ENCODE measurements at regions not wholly inside any gene's neighbourhood (a gene's known extent, or its start where the extent isn't known, plus 50 kb on each side); places are given as distances from the start of the nearest gene placed in this dataset.

DNA sequence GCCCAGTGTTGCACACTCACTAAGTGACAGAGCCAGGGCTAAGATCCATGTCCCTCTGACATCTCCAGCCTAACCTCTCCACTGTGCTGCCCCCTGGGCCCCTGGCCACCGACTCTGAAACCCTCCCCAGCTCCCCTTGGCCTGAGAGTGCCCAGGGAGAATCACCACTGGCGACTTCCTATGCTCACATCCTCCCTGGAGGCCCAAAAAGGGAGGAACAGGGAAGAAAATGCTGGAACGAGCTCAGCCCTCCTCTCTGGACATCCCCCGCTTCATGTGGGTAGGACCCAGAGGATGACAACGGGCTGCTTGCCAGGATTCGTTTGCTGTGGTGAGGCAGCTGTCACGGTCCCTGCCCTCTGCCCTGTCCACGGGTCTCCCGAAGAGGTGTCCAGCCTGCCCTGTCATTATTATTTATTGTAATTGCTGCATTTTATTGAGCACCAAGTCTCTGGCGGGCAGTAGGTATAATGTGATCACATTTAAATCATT, 153.5 kb upstream of the RPL38 start:
- no peak overlapping the region for H3K27ac Mint-ChIP-seq (ENCODE audit: low read depth, unreplicated experiment)
- intact Hi-C loops (cut with micrococcal nuclease): no loop called here
- ChIA-PET CTCF (no interaction called here), POLR2A (no interaction called here)
- TF ChIP-seq CTCF (IDR thresholded peaks at IDR 0.05; ENCODE audit: unreplicated experiment): no peak
- H3K4me3 Mint-ChIP-seq (ENCODE audit: unreplicated experiment): no peak overlapping the region
- no peak for DNase-seq (ENCODE audit: unreplicated experiment)
- no TSS peak for BruUV-seq (replicated peaks)
- H3K9me3 Mint-ChIP-seq (ENCODE audit: unreplicated experiment): no peaks in the 10 kb centered on the region
- no peaks in the 10 kb centered on the region for H3K36me3 Mint-ChIP-seq (ENCODE audit: insufficient read depth, unreplicated experiment)
- H3K4me1 Mint-ChIP-seq (ENCODE audit: insufficient read depth, unreplicated experiment): no peaks in the 10 kb centered on the region
- peaks cover 92% of the 10 kb centered on the region for H3K27me3 Mint-ChIP-seq (ENCODE audit: insufficient read depth, unreplicated experiment)

DNA sequence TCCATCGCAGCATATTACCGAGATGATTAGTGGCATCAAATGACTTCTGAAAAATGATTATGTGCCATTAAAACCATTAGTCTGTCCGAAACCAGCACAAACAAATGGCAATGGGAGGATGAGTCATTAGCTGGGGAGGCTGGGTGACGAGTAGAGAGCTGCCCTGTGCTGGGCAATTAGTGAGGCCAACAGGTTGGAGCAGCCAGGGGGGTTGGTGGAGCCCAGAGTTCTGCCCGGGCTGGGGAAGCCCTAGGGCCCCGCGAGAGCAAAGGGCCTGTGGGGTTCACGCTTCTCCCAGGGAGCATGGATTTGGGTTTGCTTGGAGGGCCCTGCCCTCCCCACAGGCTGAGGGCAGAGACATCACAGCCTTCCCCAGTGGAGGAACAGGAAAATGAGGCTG, 152.1 kb upstream of the RPL38 start:
- H3K36me3 Mint-ChIP-seq (ENCODE audit: insufficient read depth, unreplicated experiment): no peaks in the 10 kb centered on the region
- H3K27ac Mint-ChIP-seq (ENCODE audit: low read depth, unreplicated experiment): no peak overlapping the region
- POLR2A ChIA-PET: no interaction called here
- DNase-seq (ENCODE audit: unreplicated experiment): no peak
- CTCF ChIA-PET: no interaction called here
- no peaks in the 10 kb centered on the region for H3K9me3 Mint-ChIP-seq (ENCODE audit: unreplicated experiment)
- no TSS peak for BruUV-seq (replicated peaks)
- no peaks in the 10 kb centered on the region for H3K4me1 Mint-ChIP-seq (ENCODE audit: insufficient read depth, unreplicated experiment)
- H3K4me3 Mint-ChIP-seq (ENCODE audit: unreplicated experiment): no peak overlapping the region
- peaks cover 92% of the 10 kb centered on the region for H3K27me3 Mint-ChIP-seq (ENCODE audit: insufficient read depth, unreplicated experiment)
- intact Hi-C loops (cut with micrococcal nuclease): no loop called here
- TF ChIP-seq CTCF (IDR thresholded peaks at IDR 0.05; ENCODE audit: unreplicated experiment): no peak

DNA sequence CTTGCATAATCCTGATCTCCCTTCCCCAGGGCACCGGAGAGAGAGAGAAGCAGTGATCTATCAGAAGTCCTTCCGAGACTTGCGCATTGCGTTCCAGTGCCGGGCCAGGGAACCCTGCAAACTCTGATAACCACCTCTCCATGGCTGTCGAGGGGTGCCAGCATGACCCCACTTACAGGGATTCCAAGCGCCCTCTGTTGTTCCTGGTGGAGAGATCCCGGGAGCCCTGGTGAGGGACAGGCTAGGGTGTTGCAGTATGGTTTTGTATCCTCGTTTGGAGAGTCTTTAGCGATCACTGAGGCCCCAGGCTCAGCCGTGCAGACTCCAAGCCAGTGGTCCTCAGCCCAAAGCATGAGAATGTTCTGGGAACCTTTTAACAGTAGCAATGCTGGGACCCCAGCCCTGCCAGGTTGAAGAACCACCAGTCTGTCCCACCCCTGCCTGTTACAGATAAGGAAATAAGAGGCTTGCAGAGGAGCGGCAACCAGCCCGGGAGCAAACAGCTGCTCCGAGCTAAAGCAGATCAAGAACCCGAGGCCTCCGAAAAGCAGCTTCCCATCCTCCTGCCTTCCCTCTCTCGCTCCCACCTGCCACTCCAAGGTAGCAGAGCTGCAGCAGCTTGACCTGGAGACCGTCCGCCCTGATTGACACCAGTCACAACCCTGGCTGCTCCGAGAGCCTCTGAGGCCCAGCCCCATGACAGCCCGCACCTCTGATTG, 150.3 kb upstream of the RPL38 start:
- no peak for DNase-seq (ENCODE audit: unreplicated experiment)
- no TSS peak for BruUV-seq (replicated peaks)
- POLR2A ChIA-PET: no interaction called here

GRCh38 chr17:74053712-74054078, 149.8 kb upstream of the RPL38 start:
- no peaks in the 10 kb centered on the region for H3K9me3 Mint-ChIP-seq (ENCODE audit: unreplicated experiment)
- no peaks in the 10 kb centered on the region for H3K36me3 Mint-ChIP-seq (ENCODE audit: insufficient read depth, unreplicated experiment)
- H3K4me1 Mint-ChIP-seq (ENCODE audit: insufficient read depth, unreplicated experiment): no peaks in the 10 kb centered on the region
- DNase-seq (ENCODE audit: unreplicated experiment): no peak
- CTCF ChIA-PET: interaction anchor here (0.5 kb wide), 1 partner anchor 235 kb away, joined by 3 read pairs; no protein-coding TSS in a partner anchor
- H3K27ac Mint-ChIP-seq (ENCODE audit: low read depth, unreplicated experiment): no peak overlapping the region
- no peak for TF ChIP-seq CTCF (IDR thresholded peaks at IDR 0.05; ENCODE audit: unreplicated experiment)
- POLR2A ChIA-PET: no interaction called here
- peaks cover 96% of the 10 kb centered on the region for H3K27me3 Mint-ChIP-seq (ENCODE audit: insufficient read depth, unreplicated experiment)
- no TSS peak for BruUV-seq (replicated peaks)
- intact Hi-C loops (cut with micrococcal nuclease): no loop called here
- no peak overlapping the region for H3K4me3 Mint-ChIP-seq (ENCODE audit: unreplicated experiment)

More for the DNA sequence above, 150.3 kb upstream of the RPL38 start:
- CTCF ChIA-PET: interaction anchor here (0.5 to 1.3 kb wide), 2 partner anchors 9 to 234 kb away, joined by 3 to 5 read pairs; no protein-coding TSS in a partner anchor
- Mint-ChIP-seq H3K27me3 (ENCODE audit: insufficient read depth, unreplicated experiment) (peaks cover 96% of the 10 kb centered on the region), H3K9me3 (ENCODE audit: unreplicated experiment) (no peaks in the 10 kb centered on the region), H3K4me3 (ENCODE audit: unreplicated experiment) (no peak overlapping the region), H3K36me3 (ENCODE audit: insufficient read depth, unreplicated experiment) (no peaks in the 10 kb centered on the region), H3K4me1 (ENCODE audit: insufficient read depth, unreplicated experiment) (no peaks in the 10 kb centered on the region), H3K27ac (ENCODE audit: low read depth, unreplicated experiment) (no peak overlapping the region)
- TF ChIP-seq CTCF (IDR thresholded peaks at IDR 0.05; ENCODE audit: unreplicated experiment): no peak
- intact Hi-C loops (cut with micrococcal nuclease): no loop called here
